GM12873 (cell line): ENCODE measurements at regions not wholly inside any gene's neighbourhood (a gene's known extent, or its start where the extent isn't known, plus 50 kb on each side); places are given as distances from the start of the nearest gene placed in this dataset.

Experiments used
- TF ChIP-seq, protein P1 (sequence below): IDR thresholded peaks from 2 replicates; pipeline ENCODE4 v1.5.1; 2012; ENCODE audit warnings: low read depth, mild to moderate bottlenecking, moderate library complexity, low read length, control low read depth; ENCODE audit not compliant: insufficient read depth; ENCODE audit errors: missing control alignments

GRCh38 chr7:37504801-37505200, 56.1 kb upstream of the ELMO1 start:
- TF ChIP-seq, protein P1, sequence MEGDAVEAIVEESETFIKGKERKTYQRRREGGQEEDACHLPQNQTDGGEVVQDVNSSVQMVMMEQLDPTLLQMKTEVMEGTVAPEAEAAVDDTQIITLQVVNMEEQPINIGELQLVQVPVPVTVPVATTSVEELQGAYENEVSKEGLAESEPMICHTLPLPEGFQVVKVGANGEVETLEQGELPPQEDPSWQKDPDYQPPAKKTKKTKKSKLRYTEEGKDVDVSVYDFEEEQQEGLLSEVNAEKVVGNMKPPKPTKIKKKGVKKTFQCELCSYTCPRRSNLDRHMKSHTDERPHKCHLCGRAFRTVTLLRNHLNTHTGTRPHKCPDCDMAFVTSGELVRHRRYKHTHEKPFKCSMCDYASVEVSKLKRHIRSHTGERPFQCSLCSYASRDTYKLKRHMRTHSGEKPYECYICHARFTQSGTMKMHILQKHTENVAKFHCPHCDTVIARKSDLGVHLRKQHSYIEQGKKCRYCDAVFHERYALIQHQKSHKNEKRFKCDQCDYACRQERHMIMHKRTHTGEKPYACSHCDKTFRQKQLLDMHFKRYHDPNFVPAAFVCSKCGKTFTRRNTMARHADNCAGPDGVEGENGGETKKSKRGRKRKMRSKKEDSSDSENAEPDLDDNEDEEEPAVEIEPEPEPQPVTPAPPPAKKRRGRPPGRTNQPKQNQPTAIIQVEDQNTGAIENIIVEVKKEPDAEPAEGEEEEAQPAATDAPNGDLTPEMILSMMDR = no peak

GRCh38 chr7:37505750-37506353, 57.2 kb upstream of the ELMO1 start:
- TF ChIP-seq, protein P1 = no peak

DNA sequence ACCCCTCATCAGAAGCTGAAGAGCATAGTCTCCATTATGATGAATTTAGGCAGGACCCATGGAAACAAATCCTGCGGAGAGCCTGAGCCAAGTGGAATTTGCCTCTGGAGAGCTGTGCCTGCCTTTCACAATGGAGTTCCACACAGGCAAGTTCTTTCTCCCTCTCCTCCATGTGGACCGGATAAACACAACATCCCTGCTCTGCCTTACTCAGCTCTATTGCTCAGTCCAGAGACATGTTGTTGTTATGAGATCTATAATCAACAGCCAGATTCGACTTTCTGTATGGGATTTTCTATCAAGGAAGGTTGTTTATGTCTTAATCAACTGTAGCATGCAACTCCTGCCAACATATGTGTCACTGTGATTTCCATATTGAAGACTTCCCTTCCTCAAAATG, 59.5 kb upstream of the ELMO1 start:
- TF ChIP-seq, protein P1 = no peak

GRCh38 chr7:37510043-37510634, 61.5 kb upstream of the ELMO1 start:
- TF ChIP-seq, protein P1 = peak; percentile 81

- TF ChIP-seq, protein P1 = no peak
These were observed 63.3 kb upstream of the ELMO1 start for GRCh38 chr7:37511915-37512314.

DNA sequence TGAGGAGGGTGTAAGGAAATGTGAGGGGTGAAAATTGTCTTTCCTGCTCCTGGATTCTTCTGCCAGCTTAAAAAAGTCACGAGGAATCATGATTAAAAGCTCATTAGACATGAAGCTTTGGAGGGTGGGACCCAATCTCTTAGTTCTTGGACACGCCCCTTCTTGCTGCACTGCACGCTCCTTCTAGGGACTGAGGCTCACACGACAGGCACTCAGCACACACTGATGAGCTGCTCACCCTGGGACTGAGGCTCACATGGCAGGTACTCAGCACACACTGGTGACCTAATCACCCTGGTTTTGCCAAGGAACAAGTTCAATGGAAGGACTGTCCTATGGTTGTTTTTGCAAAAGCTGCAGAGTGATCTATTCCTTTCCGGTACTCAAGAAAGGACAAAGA, 65.8 kb upstream of the ELMO1 start:
- TF ChIP-seq, protein P1 = no peak

DNA sequence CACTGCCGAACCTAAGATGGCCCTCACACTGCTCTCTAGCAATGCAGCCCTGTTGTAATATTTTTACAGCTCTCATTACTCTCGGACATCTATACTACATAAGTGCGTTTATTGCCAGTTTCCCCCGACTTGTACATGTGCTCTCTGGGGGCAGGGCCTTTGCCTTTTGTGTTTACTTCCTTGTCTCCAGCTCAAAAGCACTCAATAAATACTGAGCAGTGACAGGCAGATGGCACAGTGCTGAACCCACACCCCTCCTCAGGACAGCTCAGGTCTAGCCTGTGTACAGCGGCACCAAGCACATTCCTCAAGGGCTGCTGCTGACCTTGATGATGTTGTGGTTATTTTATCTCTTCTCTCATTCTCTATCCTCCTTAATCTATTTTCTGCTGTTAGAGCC, 68.0 kb upstream of the ELMO1 start:
- TF ChIP-seq, protein P1 = no peak
